DMS 273 (cell line): ENCODE measurements at regions not wholly inside any gene's neighbourhood (a gene's known extent, or its start where the extent isn't known, plus 50 kb on each side); places are given as distances from the start of the nearest gene placed in this dataset.
"Not testable (repeated sequence)": the region's sequence is repeated elsewhere in the genome, so short reads cannot be mapped to it uniquely, and the experiment has no call there.

Experiments
- DNase-seq: peaks from one replicate; lab custom pipeline; 2025; ENCODE audit not compliant: unreplicated experiment; lab: John Stamatoyannopoulos, UW

DNA sequence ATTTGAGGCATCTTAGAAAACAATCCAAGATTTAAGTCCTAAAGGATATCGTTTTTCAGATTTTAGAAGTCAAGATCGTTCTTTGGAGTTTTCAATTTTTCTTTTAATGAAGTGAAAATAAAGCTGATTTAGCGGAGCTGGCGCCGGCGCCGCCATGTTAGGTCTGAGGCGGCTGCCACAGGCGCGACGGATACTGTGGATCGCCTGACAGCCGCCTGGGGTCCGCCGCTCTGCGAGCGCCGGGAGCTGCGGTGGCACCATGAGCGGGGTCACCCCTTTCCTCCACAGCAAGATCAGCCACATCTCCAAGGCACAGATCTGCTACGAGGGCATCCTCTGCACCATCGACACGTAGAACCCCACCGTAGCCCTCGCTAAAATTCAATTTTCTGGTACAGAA lies 247.2 kb downstream of the GJA1 start:
- DNase-seq, result no peak

DNA sequence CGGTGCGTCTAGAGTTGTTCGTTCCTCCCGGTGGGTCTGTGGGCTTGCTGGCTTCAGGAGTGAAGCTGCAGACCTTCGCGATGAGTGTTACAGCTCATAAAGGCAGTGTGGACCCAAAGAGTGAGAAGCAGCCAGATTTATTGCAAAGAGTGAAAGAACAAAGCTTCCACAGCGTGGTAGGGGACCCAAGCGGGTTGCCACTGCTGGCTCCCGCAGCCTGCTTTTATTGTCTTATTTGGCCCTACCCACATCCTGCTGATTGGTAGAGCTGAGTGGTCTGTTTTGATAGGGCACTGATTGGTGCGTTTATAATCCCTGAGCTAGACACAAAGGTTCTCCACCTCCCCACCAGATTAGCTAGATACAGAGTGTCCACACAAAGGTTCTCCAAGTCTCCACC lies 250.4 kb downstream of the GJA1 start:
- DNase-seq, result not testable (repeated sequence)

DNA sequence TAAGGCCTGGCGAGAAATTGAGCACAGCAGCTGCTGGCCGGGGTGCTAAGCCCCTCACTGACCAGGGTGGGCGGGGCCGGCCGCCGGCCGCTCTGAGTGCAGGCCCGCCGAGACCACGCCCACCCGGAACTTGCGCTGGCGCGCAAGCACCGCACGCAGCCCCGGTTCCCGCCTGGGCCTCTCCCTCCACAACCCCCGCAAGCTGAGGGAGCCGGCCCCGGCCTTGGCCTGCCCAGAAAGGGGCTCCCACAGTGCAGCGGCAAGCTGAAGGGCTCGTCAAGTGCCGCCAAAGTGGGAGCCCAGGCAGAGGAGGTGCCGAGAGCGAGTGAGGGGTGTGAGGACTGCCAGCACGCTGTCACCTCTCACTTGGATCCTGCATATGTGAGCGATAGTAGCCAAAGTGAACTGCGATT lies 251.2 kb downstream of the GJA1 start:
- no peak for DNase-seq

DNA sequence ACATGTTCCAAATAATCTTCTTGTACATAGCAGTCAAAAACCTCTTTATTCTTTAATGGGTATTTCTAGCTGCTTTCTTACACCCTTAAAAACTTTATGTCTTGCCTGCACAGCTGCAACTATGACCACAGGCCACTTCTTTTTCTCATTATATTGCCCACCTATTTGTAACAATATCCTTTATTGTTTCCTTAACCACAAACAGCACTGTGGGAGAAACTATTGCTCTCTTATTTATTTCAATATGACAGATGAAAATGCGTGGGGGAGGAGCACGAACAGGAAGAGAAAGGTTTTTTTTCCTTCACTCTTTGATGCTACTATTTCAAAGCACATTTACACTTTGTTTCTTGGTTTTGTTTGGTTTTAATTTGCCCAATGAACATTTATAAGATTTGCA lies 253.5 kb downstream of the GJA1 start:
- no peak for DNase-seq

DNA sequence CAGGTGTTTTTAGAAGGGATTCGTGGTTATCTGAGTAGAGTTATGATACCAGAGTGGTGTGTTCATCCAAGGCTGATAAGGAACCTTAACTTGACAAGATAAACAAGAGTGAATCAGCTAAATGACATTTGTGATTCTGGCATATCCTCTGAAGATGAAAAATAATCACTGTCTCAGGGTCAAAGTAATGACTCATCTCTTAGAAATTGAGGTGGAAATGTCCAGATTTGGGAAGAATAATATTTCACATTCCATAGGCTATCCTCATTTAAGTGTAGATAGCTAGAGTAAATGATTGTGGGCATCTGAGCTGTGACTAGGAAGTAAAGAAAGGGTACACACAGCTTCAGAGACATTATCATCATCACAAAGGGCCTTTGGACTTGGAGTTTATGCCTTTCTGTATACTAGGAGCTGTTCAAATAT lies 255.7 kb downstream of the GJA1 start:
- DNase-seq, result no peak

DNA sequence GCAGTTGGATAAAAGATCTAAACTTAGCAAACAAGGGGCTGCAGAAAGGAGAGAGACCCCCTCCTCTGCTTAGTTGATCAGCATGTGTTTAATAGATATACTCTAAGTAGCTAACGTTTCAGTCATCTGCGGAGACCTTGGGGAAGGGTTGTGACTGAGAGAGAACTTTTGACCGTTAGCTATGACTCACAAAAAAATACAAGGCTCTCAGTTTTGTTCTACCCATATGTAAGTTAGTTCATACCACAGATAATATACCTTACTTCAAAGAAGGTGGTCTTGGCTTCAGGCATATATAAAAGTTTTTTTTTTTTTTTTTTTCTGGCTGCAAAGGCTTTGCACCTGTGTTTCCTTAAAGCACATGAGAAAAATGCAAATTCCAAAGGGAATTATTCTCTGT lies 258.9 kb downstream of the GJA1 start:
- no peak for DNase-seq

DNA sequence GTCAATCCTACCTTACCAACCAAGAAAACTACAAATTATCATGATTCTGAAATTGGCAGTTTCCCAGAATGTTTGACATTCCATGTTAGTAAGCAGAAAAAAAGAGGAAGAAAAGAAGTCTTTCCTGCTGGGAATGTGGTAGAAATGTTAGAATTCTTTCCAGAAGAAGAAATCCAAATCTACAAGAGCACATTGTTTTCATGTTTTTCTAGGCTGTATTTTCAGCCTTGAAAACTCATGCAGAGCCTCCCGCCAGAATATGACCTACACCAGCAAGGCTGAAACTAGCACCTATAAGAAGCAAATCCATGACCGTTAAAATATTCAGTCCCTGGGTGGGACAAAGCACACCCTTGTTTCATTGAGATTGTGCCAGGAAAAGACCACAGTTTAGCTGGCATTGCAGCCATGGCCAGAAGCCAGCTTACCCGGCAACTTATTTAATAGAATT lies 259.4 kb downstream of the GJA1 start:
- DNase-seq, result no peak

DNA sequence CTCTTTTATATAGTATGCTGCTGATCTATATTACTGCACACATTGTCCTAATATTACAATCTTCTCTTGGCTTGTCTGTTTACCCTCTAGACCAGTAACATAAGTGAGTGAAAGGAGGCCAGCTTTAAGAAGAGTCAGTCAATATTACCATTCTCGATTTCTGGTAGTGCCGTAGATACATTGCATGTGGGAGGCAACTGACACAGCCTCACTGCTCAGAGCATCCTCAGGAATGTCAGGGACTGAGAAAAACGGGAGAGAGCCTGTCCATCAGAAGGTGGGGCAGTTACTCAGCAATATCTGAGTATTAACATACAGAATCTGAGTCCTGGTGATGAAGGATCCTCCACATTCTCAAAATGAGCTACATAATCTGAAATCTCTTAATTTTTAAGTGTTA lies 259.9 kb downstream of the GJA1 start:
- no peak for DNase-seq

DNA sequence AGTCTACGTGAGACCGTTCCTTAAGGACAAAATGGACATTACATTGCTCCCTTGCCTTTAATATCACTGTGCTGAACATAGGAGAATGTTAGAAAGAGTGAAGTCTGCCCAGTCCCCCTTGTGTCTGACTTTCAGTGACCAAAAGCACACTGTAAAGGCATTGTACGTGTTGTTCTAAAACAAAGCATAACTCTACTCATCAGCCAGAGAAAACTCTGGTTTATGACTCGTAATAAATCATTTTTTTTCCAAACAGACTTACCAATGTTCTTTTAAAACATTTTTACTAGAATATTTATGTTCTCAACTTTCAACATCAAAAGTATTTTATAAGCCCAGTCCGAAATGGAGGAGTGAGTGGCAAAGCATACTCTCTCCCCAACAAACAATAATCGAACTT lies 262.5 kb downstream of the GJA1 start:
- DNase-seq, result no peak

DNA sequence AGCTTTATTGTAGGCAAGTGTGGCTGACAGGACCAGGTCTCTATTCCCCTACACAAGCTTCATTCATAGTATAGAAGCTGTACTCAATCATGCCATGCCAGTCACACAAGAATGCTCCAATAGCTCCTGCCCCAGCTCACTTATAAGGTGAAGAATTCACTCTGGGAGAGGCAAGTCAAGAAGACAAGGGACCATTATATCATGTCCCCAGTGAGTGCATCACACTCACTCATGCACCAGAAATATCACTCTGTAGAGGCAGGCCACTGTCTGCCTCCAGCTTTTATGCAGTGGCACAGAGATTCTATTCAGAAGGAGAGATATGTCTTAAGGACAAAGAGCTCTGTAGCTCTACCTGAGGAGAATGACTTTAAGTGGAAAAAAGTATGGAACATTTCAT lies 263.2 kb downstream of the GJA1 start:
- no peak for DNase-seq

DNA sequence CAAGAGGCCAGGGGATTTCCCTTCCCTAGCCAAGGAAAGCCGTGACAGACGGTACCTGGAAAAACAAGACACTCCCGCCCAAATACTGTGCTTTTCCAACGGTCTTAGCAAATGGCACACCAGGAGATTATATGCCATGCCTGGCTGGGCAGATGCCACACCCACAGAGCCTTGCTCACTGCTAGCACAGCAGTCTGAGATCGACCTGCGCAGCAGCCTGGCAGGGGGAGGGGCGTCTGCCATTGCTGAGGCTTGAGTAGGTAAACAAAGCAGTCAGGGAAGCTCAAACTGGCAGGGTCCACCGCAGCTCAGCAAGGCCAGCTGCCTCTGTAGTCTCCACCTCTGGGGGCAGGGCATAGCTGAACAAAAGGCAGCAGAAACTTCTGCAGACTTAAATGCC lies 267.7 kb downstream of the GJA1 start:
- not testable (repeated sequence) for DNase-seq

DNA sequence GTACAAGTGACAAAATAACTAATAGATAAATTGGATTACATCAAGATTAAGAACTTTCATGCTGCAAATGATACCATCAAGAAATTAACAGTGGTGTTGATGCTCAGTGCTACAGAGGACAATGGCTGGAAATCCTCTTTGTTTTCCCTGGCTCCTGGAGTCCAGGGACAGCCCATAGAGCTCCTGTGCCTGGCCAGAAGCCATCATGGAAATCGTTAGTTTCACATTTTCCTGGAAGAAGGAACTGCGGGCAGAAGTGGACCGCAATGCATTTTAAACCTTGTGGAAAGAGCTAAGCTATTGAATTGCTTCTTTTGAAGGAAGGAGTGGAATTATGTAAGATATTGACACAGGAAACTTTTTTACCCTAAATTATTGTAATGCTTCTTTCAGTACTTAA lies 276.0 kb downstream of the GJA1 start:
- DNase-seq, result no peak

DNA sequence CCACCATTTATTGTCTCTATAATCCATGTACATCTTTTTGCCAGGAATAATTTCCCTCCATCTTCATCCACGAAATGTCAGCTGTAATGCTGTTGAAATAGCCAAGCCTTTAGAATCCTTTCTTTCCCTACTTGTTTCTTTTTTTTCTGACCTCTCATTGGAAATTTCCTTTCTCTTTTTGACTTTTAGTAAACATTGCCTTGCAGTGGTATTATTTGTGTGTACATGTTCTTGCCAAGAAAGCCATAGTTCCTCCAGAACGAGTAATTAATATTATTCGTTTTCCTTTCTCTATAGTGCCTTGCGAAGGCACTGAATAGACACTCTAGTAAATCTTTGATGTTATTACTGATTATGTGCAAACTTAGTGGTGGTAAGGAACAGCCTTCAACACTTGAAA lies 282.2 kb downstream of the GJA1 start:
- DNase-seq, result no peak

DNA sequence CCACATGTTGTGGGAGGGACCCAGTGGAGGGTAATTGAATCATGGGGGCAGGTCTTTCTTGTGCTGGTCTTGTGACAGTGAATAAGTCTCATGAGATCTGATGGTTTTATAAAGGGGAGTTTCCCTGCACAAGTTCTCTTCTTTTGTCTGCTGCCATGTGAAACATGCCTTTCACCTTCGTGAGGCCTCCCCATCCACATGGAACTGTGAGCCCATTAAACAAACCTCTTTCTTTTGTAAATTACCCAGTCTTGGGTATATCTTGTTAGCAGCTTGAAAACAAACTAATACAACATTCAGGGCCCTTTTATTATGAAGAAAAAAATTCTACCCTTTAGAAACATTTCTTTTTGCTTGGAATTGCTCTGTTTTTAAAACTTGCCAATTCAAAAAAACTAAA lies 285.4 kb downstream of the GJA1 start:
- not testable (repeated sequence) for DNase-seq

DNA sequence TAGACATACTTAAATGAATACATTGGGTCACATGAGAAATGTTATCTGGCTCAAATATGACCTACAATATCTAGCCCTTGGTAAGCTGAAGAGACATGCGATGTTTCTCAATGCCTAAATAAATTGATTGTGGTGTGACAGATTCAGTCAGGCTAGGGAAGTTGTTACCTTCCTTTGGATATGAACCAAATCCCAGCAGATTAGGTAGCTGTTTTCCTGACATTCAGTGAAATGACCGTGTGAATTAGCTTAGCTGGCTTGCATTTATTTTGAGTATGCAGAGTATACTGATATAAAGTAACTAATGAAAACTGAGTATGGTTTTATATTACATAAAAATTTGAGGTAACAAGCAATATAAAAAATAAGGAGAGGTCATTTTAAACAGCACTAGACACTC lies 288.2 kb downstream of the GJA1 start:
- no peak for DNase-seq

DNA sequence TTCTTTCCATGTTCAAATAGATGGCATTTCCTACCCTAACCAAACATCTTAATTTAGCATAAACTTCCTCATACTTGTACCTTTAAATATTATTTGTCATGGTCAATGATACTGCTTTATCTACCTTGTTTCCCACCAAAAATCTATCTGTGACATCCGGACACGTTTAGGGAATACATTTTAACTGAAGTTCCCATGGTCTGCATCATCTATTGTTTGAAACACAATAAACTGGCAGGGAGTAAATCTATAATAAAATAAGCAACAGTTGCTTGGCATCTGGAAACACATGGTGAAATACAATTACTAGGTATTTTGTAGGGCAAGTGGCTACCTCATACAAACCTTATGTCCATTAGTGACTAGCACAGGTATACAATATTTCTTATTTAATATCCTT lies 289.1 kb downstream of the GJA1 start:
- no peak for DNase-seq

DNA sequence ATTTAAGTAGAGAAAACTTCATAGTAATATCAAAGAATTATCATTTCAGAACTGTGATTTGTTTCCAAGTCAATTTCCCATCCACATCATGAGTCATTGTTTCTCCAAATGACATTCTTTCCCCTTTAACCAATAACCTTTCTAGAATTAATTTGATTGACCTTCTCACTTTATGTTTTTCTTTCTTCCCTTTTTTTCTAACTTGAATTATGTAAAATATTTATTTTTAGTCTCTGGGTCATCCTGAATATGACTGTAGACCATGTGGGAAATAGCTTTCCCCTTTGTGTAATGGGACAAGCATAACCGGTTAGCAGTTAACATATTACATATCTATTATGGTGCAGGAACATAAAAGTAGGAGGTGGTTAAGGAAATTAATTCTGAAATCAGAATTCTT lies 291.1 kb downstream of the GJA1 start:
- no peak for DNase-seq

DNA sequence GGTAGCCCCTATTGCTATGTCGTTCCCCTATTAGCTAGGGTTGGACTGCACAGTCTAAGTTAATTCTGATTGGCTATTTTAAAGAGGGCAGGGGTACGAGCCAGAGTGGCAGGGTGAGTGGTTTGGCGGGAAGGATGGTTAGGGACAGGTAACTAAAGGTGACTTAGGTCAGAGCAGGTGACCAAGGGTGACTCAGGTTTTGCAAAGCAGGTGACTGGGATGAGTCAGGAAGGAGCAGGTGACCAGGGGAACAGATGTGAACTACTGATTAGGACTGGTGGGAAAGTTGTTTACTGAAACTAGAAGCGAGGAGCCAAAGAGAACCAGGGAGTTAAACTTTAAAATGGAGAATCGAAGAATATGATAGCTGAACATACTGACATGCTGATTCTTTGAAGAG lies 295.2 kb downstream of the GJA1 start:
- no peak for DNase-seq

DNA sequence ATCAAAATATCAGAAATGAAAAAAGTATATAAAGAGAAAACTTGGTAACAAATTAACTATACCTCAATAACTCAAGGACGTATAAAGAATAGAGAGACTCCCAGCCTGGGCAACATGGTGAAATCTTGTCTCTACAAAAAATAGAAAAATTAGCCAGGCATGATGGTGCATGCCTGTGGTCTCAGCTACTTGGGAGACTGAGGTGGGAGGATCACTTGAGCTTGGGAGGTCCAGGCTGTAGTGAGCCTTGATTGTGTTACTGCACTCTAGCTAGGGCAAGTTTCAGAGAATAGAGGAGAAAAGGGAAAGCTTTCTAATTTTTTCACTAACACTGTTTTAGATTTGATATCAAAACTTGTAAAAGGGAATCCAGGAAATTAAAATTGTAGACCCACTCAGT lies 295.9 kb downstream of the GJA1 start:
- DNase-seq, result no peak

DNA sequence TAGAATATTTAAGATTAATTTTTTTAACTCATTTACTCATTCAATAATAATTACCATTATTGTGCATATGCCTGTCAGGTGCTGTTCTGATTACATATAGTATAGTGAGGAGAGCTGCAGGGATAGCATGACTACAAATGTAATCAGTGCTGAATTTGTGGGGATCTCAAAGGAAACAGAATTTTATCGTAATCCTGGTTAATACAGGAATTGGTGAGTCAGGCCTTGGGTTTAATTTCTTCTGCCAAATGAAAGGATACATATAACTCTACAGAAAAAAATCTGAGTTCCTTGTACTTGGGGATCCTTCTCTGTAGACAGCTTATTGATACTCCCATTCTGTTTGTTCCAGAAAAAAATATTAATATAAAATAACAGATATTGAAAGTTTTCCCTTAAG lies 297.2 kb downstream of the GJA1 start:
- no peak for DNase-seq

DNA sequence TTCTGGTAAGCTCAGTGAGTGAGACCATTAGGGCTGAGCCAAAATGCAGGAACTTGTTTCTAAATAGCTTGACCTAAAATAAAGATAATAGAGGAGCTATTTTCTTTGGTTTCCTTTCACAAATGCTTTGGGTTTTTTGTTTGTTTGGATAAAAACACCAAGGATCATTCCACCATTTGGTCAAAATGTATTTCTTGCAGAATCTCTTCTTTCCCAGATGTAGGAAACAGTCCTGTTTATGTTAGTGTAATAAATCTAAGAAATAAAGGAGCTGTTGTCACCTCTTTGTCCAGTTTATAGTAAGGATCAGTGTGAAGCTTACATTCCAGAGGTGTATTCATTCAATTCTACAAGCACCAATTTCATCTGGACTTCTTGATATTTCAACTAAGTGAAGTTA lies 297.8 kb downstream of the GJA1 start:
- no peak for DNase-seq

DNA sequence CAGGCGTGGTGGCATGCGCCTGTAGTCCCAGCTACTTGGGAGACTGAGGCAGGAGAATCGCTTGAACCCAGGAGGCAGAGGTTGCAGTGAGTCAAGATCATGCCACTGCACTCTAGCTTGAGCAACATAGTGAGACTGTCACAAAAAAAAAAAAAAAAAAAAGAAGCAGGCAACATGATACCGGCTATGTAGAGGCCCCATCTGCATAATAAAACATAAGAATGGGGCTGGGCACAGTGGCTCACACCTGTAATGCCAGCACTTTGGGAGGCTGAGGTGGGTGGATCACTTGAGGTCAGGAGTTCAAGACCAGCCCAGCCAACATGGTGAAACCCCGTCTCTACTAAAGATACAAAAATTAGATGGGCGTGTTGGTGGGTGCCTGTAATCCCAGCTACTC lies 304.7 kb downstream of the GJA1 start:
- DNase-seq, result not testable (repeated sequence)

DNA sequence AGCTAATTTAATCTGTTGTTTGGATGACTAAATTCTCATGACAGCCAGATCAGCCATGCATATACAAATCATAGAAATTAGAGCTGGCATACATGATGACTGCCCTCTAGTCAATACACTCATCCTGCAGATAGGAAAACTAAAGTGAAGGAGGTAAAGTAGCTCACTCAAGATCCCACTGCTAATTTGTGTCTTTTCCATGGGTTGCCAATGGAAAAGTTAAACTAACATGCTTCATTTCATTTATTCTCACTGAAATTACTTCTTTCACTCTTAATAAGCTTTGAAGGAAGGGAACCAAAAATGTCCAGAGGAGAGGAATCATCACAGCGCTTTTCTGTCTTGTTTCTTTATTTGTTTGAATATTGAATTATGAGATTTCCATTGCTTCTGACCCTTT lies 308.2 kb downstream of the GJA1 start:
- DNase-seq, result no peak

DNA sequence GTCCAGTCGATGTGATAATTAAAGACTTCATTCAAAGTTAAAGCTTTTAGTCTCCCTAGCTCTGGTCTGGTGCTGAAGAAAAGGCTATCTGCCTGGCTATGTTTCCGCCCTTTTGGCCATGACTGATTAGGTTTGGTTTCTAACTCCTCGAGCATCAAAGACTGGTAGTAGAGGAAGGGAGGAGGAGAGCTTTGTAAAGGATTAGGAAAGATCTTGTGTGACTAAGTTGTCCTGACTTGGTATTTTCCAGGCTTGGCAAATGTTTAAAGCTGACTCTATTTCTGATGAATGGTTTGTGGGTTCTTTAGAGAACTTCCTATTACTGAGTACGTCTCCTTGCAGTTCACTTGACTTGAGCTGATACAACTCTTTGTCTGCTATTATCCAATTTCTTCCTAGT lies 312.9 kb downstream of the GJA1 start:
- no peak for DNase-seq
